Heart left ventricle (tissue), 13 donors: ENCODE measurements at regions not wholly inside any gene's neighbourhood (a gene's known extent, or its start where the extent isn't known, plus 50 kb on each side); places are given as distances from the start of the nearest gene placed in this dataset.

Experiments used
- CTCF ChIP-seq, 12 donors: fragments of 200-600 bp; sonication (generic) in 4 of 12; IDR thresholded peaks; one replicate each; pipeline versions ENCODE4 v1.5.0 to v1.8.0; 2018 to 2022; ENCODE audit warnings: antibody characterized with exemption in 12 of 12, mild to moderate bottlenecking in 5 of 12
- POLR2A ChIP-seq, 2 donors: fragments of 450-650 bp; IDR thresholded peaks; one replicate each; pipeline ENCODE4 v1.6.1; 2017; ENCODE audit warnings: antibody characterized with exemption in 2 of 2, mild to moderate bottlenecking in 2 of 2, moderate library complexity in 2 of 2
- donor health status: ischemic (EF 13 %, LVEDD 7.1; RV severe dilation, severe dysfunction).
- donor health status: DM: no; HTN: yes; CAD: no.
- donor health status: DM: no; HTN: no; CAD: no.
- donor health status: ischemic (EF 25% LVEDD 6.9; RV normal size, moderate dysfunction).
- donor health status: ischemic (EF 25% LVEDD 5.7; RV mildly dilated, moderate dysfunction).
- donor health status: ischemic (EF 35%, LVEDD 5.7; RV mildly dilated, moderate dysfunction).
- donor health status: nonischemic (EF 11% LVEDD 7.7; RV severe dilation, severe dysfunction).
- donor health status: DM: yes; HTN: yes; CAD: no.
- donor health status: PGD.
- donor health status: ischemic (EF 29% LVEDD 5.4; RV normal size, mild dysfunction).
- donor health status: nonischemic (EF 23%, LVEDD 6.1; RV moderate dilation, normal function).

DNA sequence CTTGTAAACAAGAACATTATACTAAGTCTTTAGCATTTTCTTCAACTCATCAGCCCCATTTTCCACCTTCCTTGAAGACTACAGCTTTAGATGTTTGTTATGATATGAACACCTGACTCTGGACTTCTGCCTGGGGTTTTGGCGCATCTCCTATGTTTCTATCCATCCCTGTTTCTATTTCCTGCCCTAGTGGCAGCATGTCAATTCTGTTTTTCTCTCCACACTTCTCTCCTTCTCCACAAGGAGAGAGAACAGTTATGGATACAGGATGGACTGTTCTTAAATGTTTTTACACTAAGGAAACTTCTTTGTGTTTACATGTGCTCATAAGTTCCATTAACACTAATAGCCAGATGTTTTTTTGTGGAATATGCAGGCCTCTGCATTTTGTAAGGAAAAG, 423.3 kb upstream of the IL12A start:
- TF ChIP-seq CTCF (IDR thresholded peaks at IDR 0.05) (no peak), POLR2A (IDR thresholded peaks at IDR 0.05) (no peak)
